Glomerular visceral epithelial cell (primary cell): ENCODE measurements at regions not wholly inside any gene's neighbourhood (a gene's known extent, or its start where the extent isn't known, plus 50 kb on each side); places are given as distances from the start of the nearest gene placed in this dataset.

Experiments used
- DNase-seq: peaks from one replicate; pipeline ENCODE4 v3.0.0-alpha.2; 2016; ENCODE audit errors: extremely low spot score

DNA sequence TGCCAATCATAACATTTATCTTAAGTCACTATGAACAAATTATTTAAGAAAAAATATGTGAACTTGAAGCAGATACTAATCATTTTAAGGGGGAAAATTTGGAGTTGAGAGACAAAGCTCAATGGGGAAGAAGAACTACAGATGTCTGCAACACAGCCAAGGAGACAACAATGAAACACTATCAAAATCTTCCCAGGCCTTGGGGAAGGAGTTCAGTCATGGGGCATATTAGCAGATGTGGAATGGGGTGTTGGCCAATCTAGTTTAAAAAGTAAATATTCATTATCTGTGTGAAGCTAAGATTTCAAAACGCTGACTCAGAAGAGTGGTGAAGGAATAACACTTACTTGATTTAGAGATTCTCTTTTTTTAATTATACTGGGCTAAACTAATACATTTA lies 671.6 kb upstream of the ZP4 start:
- DNase-seq = no peak

DNA sequence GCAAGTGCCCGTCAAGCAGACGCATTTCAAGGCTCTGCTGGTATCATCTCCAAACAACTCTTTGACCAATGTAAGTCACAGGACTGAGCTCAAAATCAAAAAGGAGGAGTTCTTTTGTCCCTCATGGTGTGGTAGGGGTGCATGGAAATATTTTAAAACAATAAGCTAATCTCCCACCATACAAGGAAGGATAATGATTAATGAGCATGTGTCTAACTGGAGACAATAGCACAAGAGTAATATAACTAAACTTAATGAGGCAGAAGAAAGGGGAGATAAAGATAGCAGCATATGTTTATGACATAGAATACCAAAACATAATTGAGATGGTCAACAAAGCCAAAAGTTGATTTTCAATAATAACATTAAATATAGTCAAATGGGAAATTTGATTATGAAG lies 668.0 kb upstream of the ZP4 start:
- DNase-seq = peak; percentile 5

DNA sequence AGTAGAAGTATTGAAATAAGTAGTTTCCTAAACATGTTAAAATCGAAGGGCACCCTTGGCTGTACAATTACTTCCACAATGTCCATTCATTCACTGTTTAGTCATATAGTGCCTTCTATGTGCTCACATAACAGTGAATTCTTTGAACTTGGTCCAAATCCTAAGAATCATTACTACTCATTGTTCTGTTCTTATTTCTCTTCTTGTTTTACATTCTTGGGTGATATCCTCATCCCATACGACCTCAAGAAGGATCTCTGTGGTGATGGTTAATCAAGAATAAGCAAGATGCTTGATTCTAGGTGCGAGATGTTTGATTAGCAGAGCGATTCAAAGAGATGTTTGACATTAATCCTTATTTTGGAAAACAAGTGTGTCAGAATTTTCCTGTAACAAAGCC lies 667.4 kb upstream of the ZP4 start:
- DNase-seq = peak; percentile 82

DNA sequence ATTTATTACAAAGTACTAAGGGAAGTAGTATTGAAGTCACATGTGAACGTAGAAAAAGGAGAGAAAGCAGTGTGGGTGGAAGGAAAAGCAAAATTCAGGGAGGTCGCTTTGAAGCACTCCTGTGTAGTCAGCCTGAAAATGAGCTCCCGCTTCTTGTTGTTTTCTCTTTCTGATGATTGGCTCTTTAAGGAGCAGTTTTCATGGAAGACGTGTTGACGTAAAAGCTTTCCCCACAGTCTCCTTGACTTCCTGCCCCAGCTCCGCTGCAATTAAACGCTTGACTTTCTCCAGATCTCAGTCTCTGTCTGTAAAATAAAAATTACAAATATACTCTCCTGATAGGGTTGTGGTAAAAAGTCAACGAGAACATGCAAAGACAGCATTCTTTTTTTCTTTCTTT lies 661.5 kb upstream of the ZP4 start:
- no peak for DNase-seq

DNA sequence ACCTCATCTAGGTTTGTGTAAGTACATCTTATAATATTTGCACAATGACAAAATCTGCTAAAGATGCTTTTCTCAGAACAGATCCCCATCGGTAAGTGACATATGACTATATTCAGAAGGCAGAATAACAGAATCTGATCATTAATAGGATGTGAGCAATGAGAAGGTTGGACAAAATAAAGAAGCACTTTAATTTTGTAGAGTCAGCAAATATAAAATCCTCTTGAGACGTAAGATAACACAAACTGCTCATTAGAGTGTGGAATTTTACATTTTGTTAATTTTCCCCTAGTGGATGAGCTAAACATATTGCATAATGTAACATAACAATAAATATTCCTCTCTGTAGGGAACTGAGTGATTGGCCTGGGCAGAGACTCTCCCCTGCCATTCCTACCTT lies 658.4 kb upstream of the ZP4 start:
- DNase-seq = no peak

DNA sequence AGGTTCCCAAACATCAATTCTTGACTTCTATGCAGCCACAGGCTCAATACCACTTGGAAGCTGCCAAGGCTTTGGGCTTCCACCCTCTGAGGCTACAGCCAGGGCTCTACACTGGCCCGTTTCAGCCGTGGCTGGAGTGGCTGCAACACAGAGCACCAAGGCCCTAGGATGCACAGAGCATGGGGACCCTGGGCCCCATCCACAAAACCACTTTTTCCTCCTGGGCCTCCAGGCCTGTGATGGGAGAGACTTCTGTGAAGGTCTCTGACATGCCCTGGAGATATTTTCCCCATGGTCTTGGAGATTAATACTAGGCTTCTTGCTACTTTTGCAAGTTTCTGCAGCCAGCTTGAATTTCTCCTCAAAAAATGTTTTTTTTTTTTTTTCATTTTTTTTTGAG lies 655.4 kb upstream of the ZP4 start:
- no peak for DNase-seq

DNA sequence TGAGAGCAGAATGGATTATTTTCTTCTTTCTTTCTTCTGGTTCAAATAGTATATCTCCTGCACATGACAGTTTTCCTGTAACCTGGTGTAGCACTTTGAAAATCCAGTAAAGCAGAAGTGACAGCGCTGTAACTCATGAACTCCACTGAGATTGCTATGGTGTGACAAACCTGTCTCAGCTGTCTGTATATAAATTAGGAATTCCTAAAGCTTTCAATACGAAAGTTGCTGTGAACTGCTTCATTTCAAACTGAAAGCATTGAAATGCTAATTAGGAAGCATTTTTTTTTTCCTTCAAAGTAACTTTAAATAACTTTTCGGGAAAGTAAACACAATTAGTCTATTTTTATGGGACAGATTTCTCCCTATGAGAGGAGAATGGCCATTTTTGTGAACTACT lies 646.9 kb upstream of the ZP4 start:
- DNase-seq = no peak

DNA sequence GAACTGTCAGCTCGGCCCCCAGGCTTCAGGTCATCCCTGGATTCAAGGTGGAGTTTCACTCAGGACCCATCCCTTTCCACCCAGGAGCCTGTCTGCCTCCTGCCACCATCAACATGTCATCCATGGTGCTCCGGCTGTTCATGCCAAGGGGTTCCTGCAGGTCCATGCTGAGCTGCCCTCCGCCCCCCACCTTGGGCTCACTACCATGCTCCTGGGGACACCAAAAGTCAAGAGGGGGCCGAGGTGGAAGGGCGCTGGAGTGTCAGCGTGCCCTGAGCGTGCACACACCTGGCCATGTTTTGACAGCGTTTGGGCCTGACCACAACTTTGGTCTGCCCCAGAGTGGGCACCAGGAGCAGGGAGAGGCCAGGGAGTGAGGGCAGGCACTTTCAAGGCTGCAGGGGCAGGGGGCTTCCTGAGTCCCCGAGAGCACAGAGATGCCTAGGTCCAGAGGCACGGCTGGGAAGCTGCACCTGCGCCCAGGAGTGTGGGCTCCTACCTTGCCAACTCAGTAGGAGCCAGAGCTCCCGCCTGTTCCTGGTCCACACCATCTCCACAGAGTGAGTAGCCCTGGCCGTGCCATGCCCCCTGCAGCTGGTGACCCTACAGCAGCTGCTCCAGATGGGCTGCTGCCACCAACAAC lies 639.6 kb upstream of the ZP4 start:
- DNase-seq = no peak

DNA sequence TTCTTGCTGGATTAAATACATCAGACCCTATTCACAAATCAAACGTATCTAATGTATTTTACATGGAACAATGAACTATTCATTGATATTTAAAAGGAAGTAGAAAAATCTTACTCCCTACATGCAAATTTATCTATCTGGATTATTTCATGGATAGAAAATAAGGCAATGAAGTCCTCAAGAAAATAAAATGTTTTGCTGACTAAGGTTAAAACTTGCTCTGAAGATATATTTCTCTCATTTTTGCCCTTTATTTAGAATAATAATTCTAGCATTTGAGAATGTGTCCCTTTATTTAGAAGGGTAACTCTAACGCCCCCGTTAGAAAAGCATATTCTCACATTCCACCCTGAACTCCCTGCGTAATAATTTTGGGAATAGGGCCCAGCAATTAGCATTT lies 627.0 kb upstream of the ZP4 start:
- no peak for DNase-seq

DNA sequence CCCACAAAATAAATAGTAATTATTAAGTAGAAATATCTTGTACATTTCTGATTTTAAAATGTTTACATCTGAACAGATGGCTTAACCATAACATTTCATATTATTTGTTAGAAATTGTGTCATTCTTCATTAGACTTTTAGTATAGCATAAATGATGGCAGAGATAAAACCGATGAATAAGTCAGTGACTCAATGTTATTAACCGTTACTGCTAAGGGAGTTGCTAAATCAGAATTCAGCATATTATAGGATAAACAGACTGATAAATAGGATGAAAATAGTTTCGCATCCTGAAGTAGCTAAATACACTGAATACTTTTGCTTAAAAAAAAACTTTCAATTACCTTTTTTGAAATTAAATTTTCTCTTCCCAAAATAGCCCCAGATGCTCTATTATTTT lies 610.6 kb upstream of the ZP4 start:
- DNase-seq = no peak

DNA sequence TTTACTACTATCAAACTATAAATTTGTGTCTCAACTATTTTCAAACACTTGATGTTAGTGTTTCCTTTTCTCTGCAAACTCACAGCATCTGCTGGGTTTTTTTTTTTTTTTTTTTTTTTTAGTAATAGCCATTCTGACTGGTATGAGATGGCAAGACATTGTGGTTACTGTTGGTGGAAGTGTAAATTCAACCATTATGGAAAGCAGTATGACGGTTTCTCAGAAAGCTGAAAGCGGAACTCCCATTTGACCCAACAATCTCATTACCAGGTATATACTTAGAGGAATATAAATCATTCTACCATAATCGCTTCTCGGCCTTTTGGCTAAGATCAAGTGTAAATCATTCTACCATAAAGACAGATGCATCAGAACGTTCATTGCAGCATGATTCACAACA lies 608.3 kb upstream of the ZP4 start:
- DNase-seq = no peak

DNA sequence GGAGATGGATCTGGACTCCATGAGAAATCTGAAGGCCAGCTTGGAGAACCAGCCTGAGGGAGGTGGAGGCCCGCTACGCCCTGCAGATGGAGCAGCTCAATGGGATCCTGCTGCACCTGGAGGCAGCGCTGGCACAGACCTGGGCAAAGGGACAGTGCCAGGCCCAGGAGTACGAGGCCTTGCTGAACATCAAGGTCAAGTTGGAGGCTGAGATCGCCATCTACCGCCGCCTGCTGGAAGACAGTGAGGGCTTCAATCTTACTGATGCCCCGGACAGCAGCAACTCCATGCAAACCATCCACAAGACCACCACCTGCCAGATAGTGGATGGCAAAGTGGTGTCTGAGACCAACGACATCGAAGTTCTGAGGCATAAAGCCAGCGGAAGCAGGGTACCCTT lies 601.5 kb upstream of the ZP4 start:
- DNase-seq = no peak

DNA sequence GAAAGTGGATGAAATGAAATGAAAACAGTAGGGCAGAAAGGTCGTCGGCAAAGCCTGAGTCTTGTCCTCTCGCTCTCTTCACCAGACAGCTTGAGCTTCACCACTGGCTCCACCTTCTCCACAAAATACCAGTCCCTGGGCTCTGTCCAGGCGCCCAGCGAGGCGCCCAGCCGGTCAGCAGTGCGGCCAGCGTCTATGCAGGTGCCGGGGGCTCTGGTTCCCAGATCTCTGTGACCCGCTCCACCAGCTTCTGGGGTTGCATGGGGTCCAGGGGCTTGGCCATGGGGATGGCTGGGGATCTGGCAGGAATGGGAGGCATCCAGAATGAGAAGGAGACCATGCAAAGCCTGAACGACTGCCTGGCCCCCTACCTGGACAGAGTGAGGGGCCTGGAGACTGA lies 600.5 kb upstream of the ZP4 start:
- no peak for DNase-seq

DNA sequence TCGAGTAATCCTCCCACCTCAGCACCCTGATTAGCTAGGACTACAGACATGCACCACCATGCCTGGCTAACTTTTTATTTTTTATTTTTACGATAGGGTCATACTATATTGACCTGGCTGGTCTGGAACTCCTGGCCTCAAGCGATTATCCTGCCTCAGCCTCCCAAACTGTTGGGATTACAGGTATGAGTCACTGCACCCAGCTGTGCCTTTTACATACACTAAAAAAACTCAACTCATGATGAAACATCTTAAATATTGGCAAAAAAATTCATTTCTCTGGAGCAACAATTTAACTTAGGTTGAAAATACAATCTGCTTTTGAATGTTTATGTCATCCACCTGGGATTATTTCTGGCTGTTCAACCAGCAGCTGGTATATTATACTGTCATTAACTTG lies 598.3 kb upstream of the ZP4 start:
- no peak for DNase-seq

DNA sequence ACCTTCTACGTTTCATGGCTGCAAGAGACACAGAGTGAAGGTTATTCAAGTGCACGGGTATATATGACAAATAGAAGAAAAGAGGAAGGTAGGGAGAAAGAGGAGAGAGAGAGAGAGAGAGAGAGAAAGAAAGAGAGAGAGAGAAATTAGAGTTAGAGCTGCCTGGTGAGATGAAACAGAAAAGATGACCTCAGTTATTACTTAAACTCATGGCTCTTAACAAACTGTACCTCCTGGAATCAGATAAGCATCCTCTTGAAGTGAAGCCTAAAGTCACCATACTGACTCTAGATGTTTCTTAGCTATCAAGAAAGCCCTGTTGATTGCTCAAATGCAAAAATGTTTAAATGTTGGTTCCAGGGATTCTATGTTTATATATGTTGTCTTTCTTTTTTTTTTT lies 597.7 kb upstream of the ZP4 start:
- DNase-seq = no peak

DNA sequence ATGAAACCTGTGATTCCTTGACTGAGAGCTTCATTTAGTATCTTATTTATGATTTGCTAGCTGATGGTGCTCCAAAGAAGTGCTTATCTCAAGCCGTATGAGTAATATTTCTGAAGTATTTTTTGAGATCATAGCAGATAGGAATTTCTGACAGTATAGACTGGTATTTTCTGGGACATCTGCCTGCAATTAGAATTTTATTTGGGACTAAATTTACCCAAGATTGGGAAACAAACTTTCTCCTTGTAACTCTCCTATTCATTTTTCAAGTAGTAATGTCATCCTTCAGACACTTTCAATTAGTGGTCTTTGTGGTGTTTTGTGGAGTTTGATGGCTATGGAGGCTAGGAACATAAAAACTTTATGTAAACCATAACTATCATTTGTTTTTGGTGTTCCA lies 597.2 kb upstream of the ZP4 start:
- no peak for DNase-seq

DNA sequence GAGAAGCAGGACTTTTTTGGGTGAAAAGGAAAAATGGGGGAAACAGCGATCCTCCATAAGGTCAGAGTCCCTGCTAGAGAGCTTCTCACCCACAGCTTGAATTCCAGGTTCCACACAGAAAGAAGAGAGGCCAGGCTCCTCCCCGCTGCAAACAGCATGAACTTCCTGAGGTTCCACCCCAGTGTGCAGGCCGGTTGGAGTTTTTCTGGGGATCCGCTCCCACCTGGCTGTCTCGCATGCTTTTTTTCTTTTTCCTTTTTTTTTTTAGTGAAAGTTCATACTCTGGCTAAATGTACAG lies 595.1 kb upstream of the ZP4 start:
- DNase-seq = peak; percentile 80

DNA sequence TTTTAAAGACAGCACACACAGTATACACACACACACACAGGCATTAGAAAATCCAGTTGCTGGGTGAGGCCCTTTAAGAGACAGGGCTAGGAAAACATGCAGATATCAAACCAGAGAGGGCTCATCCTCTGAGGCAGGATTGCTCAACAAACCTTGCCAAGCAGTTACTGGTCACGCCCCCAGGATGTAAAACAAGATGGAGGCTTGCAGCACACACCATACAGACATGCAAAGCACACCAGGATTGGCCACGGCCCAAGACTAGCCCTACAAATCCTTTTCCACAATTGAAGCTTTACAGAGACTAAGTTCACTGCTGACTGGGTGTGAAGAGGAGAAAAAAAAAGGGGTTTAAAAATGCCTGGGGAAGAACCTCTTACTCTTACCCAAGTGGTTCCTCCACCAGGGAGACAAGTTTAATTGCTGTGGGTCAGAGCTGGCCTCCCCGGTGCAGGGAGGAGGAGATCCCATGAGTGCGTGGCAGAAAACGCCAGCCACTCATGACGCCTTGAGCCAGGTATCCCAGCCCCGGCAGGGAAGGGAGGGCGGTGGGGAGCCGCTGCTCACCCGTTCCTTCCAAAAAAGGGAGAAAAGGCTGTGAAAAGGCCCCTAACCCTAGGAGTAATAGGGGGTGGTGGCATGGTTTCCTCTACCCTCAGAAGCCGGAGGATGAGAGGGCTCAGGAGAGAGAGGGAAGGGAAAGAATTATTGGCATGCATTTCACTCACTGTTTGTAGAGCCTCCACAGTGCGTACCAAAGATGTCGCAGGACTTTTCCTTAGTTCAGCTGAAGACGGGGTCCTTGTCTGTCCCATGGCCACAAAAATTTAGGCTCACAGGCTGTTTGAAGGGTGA lies 594.6 kb upstream of the ZP4 start:
- DNase-seq = peak; percentile 89

DNA sequence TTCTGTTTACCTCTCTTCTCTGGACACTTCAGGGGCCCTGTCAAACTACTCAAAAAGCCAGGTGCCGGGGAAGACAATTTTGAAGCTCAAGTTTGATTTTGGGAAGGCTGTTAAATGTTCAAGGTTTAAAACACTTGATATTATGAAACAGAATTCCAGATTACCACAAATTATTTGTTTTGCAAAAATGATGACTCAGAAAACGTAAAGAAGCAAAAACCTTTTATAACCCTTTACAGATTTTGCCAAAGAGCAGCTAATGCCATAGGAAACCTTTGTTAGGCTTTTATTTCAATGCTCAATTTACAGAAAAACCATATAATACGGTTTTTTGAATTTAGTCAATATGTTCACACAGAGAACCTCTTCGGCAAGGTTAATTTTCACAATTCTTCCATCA lies 593.4 kb upstream of the ZP4 start:
- no peak for DNase-seq

DNA sequence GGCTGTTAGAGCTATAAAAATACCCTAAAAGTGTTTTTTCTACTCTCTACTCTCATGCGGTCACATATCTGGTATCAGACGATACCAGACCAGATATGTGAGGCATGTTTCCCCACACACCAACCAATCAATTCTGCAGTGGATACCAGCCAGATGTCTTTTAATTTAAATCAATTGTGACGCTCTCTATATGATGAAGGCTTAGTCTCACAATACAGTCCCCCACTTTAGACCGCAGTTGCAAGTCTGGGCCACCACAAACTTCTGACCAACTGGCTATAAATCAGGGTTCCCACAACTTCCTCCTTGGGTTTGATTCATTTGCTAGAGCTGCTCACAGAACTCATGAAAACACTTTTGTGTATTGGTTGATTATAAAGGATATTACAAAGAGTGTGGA lies 586.1 kb upstream of the ZP4 start:
- DNase-seq = no peak

DNA sequence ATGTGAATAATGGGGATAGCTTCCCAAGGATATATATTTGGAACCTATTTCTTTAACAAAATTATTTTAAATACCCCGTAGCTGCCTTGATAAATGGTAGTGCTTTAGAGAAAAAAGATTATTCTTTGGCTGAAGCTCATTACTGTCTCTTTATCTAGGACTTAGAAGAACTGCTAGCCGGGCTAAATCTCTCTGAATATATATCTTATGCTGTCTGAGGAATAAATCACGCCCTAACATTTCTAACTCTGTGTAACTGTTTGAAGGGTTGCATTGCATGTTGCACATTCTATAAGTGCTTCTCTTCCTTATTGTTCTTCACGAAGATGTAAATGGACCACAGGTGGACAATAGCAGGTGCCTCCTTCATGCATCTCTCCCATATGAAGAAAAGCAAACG lies 585.0 kb upstream of the ZP4 start:
- DNase-seq = no peak

DNA sequence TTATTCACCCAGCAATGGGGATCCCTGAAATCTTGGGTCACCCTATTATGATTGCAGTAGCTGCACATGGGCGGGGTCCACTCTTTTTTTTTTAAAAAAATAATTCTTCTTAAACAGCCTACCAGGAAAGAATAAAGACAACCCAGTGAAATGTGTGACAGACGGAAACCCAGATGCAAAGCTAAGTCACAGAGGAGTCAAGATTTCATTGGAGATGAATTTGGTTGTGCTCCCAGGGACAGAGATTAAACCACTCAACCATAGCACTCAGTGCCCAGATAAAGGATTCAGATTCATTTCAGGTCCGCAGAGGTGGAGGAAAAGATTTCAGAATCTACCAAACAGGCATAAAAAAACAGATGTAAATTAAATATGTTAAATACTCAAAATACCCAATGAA lies 583.5 kb upstream of the ZP4 start:
- DNase-seq = no peak

DNA sequence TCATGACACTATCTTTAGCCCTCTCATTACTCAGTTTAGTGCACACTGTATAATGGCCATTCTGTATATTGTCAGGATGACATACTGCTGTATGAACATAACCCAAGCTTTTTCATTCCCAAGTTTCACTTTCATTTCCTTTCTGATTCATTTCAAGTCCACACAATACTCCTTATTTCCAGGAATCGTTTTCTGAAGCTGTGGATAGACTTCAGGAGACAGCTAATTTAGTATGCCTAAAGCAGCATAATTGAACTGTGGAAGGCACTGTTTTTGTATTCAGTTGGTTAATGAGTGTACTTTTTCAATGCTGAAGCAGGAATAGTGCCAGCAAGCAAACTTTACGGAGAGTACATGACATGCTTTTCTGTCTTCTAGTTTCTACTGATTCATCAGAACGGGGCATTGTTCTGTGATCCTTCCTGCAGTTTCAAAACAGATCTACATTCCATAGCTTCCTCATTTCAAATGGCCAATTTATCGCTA lies 578.5 kb upstream of the ZP4 start:
- DNase-seq = peak; percentile 50

DNA sequence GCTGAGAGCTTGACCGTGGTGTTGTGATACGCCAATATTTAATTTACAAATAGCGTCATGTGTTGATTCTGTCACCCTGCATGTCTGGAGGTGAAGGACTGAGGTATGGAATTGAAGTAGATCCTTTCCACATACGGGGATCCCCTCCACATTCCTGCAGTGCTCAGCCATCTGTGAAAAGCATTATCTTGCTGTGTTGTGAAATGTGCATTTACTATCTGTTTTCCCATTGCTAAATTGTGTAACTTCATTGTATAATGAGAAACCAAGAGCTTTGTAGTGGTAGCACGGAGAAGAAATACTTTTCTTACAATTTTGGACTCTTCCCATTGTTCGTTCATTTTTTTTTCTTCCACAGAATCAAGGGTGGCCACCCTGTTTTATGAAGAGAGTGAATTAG lies 577.3 kb upstream of the ZP4 start:
- DNase-seq = peak; percentile 24
